Retinal pigment epithelial cell (primary cell): ENCODE measurements at regions not wholly inside any gene's neighbourhood (a gene's known extent, or its start where the extent isn't known, plus 50 kb on each side); places are given as distances from the start of the nearest gene placed in this dataset.

Experiments used
- DNase-seq: peaks from one replicate; pipeline ENCODE4 v3.0.0-alpha.2; 2010; ENCODE audit warnings: low read depth
- H3K4me3 ChIP-seq: 2 replicates; pipeline ENCODE4 v1.5.1; 2011; ENCODE audit warnings: mild to moderate bottlenecking, low read length, control low read depth, moderate library complexity
- CTCF ChIP-seq: conservative IDR thresholded peaks from 2 replicates; pipeline ENCODE4 v1.5.1; 2011; ENCODE audit warnings: low read depth, low read length, control low read depth, inconsistent platforms

- no peak overlapping the region for H3K4me3 ChIP-seq
- no peak for DNase-seq
- TF ChIP-seq CTCF, result no peak
Observed at GRCh38 chr6:101117393-101118135, 236.4 kb upstream of the ASCC3 start.

DNA sequence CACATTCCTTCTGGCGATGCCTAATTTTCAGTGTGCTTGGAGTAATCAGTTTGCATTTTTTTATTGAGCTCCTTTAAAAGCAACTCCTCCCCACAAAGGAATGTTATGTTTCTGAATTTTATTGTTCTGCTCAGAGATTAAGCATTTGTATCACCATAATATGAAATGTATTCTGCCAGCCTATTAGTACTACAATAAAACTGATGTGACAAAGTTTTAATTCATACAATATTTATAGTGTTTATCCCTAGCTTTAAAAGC, 236.9 kb upstream of the ASCC3 start:
- H3K4me3 ChIP-seq, result no peak overlapping the region
- no peak for TF ChIP-seq CTCF
- DNase-seq, result no peak

DNA sequence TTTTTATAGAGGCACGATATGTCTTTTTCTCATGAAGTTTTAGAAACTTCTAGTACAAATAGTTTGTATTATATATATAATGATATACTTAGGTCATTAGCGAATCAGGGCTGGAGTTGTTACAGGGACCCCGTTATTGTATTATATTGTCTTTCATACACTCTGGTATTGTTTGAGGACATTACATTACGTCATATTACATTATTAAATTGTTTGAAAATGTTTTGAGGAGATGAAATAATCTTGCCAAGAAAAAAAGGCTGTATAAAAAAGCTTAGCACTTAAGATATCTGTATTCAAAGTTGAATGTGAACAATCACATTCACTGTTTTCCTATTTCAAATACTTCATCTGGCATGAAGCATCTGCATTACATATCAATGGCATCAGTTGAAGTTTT, 239.6 kb upstream of the ASCC3 start:
- TF ChIP-seq CTCF, result no peak
- DNase-seq, result no peak
- no peak overlapping the region for H3K4me3 ChIP-seq

GRCh38 chr6:101125380-101125971, 244.3 kb upstream of the ASCC3 start:
- no peak for DNase-seq
- H3K4me3 ChIP-seq, result no peak overlapping the region
- TF ChIP-seq CTCF, result no peak

DNA sequence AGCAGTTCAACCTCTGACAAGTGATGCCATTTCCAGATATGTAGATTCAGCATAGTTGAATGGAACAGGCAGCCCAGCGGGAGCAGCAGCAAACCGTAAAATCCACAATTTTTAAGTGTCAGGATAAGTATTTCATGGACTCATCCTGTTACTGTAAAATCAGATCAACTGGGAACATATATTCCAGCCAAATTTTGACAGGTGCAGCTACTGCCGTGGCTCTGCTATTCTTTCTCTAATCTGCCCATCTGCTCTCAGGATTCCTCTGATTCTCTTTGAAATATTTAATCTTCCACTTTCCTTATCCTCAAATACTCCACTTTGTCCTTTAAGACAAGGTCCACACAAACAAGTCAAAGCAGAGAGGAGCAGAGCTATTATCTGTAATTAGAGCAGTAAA, 245.4 kb upstream of the ASCC3 start:
- no peak for TF ChIP-seq CTCF
- no peak for DNase-seq
- no peak overlapping the region for H3K4me3 ChIP-seq

DNA sequence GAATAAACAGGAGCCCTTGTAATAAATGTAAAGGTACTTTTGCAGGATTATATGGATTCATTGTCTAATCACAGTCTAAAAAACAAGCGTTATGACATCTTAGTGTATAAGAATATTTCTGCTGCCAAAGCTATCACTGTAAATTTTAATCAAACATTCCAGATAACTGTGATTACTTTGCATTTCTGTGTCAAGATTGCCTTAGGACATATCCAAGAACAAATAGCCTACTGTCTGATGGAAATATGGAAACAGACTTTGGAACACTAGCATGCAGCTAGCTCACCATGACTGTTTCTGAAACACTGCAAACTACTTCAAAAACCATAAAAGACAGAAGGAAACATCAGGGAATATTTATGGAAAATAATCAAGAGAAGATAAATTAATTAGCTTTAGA, 248.7 kb upstream of the ASCC3 start:
- no peak for TF ChIP-seq CTCF
- no peak overlapping the region for H3K4me3 ChIP-seq
- DNase-seq, result no peak

DNA sequence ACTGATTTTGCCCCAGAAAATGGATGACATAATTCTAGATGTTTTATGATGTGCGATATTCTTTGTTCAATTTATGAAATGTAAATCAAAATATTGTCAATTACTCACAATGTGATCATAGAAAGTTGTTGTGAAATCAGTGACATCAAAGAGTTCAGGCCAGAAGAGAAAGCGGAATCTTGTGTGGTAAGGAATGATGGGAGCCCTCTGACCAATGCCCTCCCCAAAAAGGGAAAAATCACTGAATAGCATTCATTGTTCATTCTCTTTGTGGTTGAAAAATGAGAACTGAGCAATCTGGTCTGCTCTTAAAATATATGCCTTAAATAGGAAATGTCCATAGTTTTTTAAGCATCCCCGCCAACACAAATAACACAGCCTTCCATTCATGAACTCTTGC, 247.1 kb upstream of the GRIK2 start:
- no peak for DNase-seq
- H3K4me3 ChIP-seq, result no peak overlapping the region
- TF ChIP-seq CTCF, result no peak
